ENCODE measurements at regions not wholly inside any gene's neighbourhood (a gene's known extent, or its start where the extent isn't known, plus 50 kb on each side); places are given as distances from the start of the nearest gene placed in this dataset.

DNA sequence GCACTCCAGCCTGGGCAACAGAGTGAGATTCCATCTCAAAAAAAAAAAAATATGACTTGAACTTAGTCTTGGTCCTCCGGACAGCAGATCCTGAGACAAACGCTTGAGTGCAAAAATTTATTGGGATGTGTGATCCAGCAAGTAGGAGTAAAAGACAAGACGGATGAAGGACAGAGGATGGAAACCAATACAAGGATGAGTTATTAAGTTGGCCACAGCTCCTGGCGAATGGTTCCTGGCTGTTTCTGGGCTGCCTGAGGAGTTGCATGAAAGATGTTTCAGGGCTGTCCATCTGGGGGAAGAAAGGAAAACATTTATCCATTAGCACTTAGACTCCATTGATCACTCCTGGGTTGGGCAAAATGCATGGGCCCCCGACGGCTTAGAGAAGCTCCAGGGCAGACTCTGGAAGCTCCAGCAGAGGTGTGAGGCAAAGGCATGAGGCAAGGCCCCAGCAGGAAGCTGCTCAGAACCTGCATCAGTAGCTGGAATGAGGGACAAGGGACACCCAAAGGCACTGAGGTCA, 98.3 kb upstream of the ZNF438 start:
- TF ChIP-seq, protein P1, sequence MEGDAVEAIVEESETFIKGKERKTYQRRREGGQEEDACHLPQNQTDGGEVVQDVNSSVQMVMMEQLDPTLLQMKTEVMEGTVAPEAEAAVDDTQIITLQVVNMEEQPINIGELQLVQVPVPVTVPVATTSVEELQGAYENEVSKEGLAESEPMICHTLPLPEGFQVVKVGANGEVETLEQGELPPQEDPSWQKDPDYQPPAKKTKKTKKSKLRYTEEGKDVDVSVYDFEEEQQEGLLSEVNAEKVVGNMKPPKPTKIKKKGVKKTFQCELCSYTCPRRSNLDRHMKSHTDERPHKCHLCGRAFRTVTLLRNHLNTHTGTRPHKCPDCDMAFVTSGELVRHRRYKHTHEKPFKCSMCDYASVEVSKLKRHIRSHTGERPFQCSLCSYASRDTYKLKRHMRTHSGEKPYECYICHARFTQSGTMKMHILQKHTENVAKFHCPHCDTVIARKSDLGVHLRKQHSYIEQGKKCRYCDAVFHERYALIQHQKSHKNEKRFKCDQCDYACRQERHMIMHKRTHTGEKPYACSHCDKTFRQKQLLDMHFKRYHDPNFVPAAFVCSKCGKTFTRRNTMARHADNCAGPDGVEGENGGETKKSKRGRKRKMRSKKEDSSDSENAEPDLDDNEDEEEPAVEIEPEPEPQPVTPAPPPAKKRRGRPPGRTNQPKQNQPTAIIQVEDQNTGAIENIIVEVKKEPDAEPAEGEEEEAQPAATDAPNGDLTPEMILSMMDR (IDR thresholded peaks at IDR 0.05) = no peak
- no peak for TF ChIP-seq ZFX (IDR thresholded peaks at IDR 0.05; ENCODE audit: borderline replicate concordance)

Measured in 22Rv1 (cell line).